Neural progenitor cell (in vitro differentiated cells): ENCODE measurements at regions not wholly inside any gene's neighbourhood (a gene's known extent, or its start where the extent isn't known, plus 50 kb on each side); places are given as distances from the start of the nearest gene placed in this dataset.
"Not testable (repeated sequence)": the region's sequence is repeated elsewhere in the genome, so short reads cannot be mapped to it uniquely, and the experiment has no call there.

Experiments used
- DNase-seq: peaks from one replicate; pipeline ENCODE4 v3.0.0-alpha.2; 2016; ENCODE audit warnings: low spot score
- H2AFZ ChIP-seq: fragments of 200-600 bp; sonication (generic); replicated peaks from 2 replicates; pipeline ENCODE4 v1.6.1; 2016; ENCODE audit warnings: antibody characterized with exemption
- H3F3A ChIP-seq: fragments of 200-600 bp; sonication (generic); 2 replicates; pipeline ENCODE4 v1.6.1; 2016; ENCODE audit warnings: antibody characterized with exemption, low read depth
- H3K27ac ChIP-seq: fragments of 200-600 bp; sonication (generic); 2 replicates; pipeline ENCODE4 v1.5.1; 2016; ENCODE audit warnings: mild to moderate bottlenecking
- H3K27me3 ChIP-seq: fragments of 200-600 bp; sonication (generic); 2 replicates; pipeline ENCODE4 v1.6.1; 2016; ENCODE audit warnings: mild to moderate bottlenecking, moderate library complexity
- H3K36me3 ChIP-seq: fragments of 200-600 bp; sonication (generic); 2 replicates; pipeline ENCODE4 v1.5.1; 2016
- H3K4me1 ChIP-seq: fragments of 200-600 bp; sonication (generic); 2 replicates; pipeline ENCODE4 v1.6.1; 2016; ENCODE audit warnings: mixed run types
- H3K4me2 ChIP-seq: fragments of 200-600 bp; sonication (generic); 2 replicates; pipeline ENCODE4 v1.6.1; 2016
- H3K4me3 ChIP-seq: fragments of 200-600 bp; sonication (generic); 2 replicates; pipeline ENCODE4 v1.5.1; 2016
- H3K79me2 ChIP-seq: fragments of 200-600 bp; sonication (generic); 2 replicates; pipeline ENCODE4 v1.6.1; 2016; ENCODE audit warnings: low read depth
- H3K9ac ChIP-seq: fragments of 200-600 bp; sonication (generic); 2 replicates; pipeline ENCODE4 v1.6.1; 2016
- H3K9me3 ChIP-seq: fragments of 200-600 bp; sonication (generic); 2 replicates; pipeline ENCODE4 v1.5.1; 2016; ENCODE audit warnings: low read depth
- H4K20me1 ChIP-seq: fragments of 200-600 bp; sonication (generic); 2 replicates; pipeline ENCODE4 v1.6.1; 2016; ENCODE audit warnings: low read depth
- H3K27ac Mint-ChIP-seq: 3 replicates; pipeline ENCODE4 v1.8.0; 2021; ENCODE audit warnings: mixed read lengths
- H3K27me3 Mint-ChIP-seq: 2 replicates; pipeline ENCODE4 v1.8.0; 2022; ENCODE audit warnings: low read depth, mild to moderate bottlenecking, inconsistent platforms, moderate library complexity, mixed read lengths; ENCODE audit not compliant: insufficient read depth
- H3K36me3 Mint-ChIP-seq: 3 replicates; pipeline ENCODE4 v1.8.0; 2021; ENCODE audit warnings: mixed read lengths
- H3K4me1 Mint-ChIP-seq: 3 replicates; pipeline ENCODE4 v1.8.0; 2021; ENCODE audit warnings: mixed read lengths
- H3K4me3 Mint-ChIP-seq: 3 replicates; pipeline ENCODE4 v1.8.0; 2021; ENCODE audit warnings: mild to moderate bottlenecking, moderate library complexity, mixed read lengths
- H3K9me3 Mint-ChIP-seq: 3 replicates; pipeline ENCODE4 v1.8.0; 2020; ENCODE audit warnings: mixed read lengths
- EZH2 ChIP-seq: fragments of 200-600 bp; sonication (generic); IDR thresholded peaks from 2 replicates; pipeline ENCODE4 v1.6.1; 2017; ENCODE audit warnings: antibody characterized with exemption, mild to moderate bottlenecking, moderate library complexity
- EZH2phosphoT487 ChIP-seq: fragments of 200-600 bp; sonication (generic); IDR thresholded peaks from 2 replicates; pipeline ENCODE4 v1.6.1; 2017; ENCODE audit warnings: antibody characterized with exemption
- TF ChIP-seq, protein P1 (sequence below): fragments of 200-600 bp; sonication (generic); IDR thresholded peaks from 2 replicates; pipeline ENCODE4 v1.5.1; 2017; ENCODE audit warnings: antibody characterized with exemption, mild to moderate bottlenecking

DNA sequence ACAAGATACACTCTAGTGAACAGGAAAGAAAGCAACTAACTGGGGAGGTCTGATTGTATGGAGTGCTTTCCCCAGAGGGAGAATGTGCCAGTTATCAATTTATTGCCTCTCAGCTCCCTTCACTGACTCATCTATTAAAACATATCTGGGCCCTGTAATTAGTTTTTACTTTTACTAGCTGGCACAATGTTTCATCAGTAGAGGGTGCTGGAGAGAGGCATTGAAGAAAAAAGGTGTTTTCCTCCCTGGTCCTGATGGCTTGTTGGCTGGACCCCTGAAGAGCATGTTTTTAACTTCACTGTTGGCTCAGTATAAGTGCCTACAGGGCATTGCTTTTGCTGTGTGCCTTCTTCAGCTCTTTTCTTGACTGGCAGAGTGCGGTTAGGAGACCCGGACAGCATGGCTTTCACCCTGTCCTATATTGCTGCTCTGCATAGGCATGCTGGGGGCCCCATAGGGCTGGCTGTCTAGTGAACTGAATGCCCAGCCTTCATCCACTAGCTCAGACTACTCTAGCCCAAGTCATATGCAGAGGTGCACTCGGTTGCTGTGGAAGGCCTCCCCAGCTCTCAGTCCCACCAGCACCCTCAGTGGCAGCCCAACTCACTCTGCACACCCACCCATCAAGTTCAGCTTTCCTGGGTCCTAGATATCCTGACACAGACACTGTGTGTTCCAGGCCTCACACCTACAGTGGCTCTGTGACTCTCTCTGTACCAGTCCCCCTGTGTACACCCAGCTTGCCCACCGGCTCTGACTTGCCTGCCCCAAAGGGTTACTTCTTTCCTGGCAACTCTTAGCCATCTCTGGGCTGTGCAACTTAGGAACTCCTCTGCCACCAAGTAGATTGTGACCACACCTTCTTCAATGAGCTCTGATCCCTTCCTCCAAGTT, 62.3 kb upstream of the ACYP2 start:
- Mint-ChIP-seq H3K4me3 (no peak overlapping the region), H3K27me3 (no peaks in the 10 kb centered on the region), H3K4me1 (no peaks in the 10 kb centered on the region), H3K9me3 (peaks cover 3% of the 10 kb centered on the region), H3K27ac (no peak overlapping the region), H3K36me3 (peaks cover 7% of the 10 kb centered on the region)
- Histone ChIP-seq H3K4me2 (no peak overlapping the region), H3K27me3 (no peaks in the 10 kb centered on the region), H3K4me1 (no peaks in the 10 kb centered on the region), H3K27ac (no peak overlapping the region), H4K20me1 (no peaks in the 10 kb centered on the region), H3K9ac (no peak overlapping the region), H3K79me2 (no peaks in the 10 kb centered on the region), H3K36me3 (peaks cover 3% of the 10 kb centered on the region), H3K4me3 (no peak overlapping the region), H2AFZ (no peak overlapping the region), H3K9me3 (no peaks in the 10 kb centered on the region), H3F3A (no peaks in the 10 kb centered on the region)
- no peak for TF ChIP-seq EZH2
- TF ChIP-seq, protein P1, sequence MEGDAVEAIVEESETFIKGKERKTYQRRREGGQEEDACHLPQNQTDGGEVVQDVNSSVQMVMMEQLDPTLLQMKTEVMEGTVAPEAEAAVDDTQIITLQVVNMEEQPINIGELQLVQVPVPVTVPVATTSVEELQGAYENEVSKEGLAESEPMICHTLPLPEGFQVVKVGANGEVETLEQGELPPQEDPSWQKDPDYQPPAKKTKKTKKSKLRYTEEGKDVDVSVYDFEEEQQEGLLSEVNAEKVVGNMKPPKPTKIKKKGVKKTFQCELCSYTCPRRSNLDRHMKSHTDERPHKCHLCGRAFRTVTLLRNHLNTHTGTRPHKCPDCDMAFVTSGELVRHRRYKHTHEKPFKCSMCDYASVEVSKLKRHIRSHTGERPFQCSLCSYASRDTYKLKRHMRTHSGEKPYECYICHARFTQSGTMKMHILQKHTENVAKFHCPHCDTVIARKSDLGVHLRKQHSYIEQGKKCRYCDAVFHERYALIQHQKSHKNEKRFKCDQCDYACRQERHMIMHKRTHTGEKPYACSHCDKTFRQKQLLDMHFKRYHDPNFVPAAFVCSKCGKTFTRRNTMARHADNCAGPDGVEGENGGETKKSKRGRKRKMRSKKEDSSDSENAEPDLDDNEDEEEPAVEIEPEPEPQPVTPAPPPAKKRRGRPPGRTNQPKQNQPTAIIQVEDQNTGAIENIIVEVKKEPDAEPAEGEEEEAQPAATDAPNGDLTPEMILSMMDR = peak; percentile 35
- peak; percentile 15 for DNase-seq

GRCh38 chr2:54050445-54050844, 65.0 kb upstream of the ACYP2 start:
- no peaks in the 10 kb centered on the region for H3K27me3 ChIP-seq
- H3K36me3 ChIP-seq = no peaks in the 10 kb centered on the region
- no peak overlapping the region for H3K4me2 ChIP-seq
- no peaks in the 10 kb centered on the region for H3F3A ChIP-seq
- H3K79me2 ChIP-seq = no peaks in the 10 kb centered on the region
- no peaks in the 10 kb centered on the region for H3K27me3 Mint-ChIP-seq
- H3K4me1 Mint-ChIP-seq = no peaks in the 10 kb centered on the region
- H3K4me3 ChIP-seq = no peak overlapping the region
- no peaks in the 10 kb centered on the region for H3K9me3 Mint-ChIP-seq
- peaks cover 7% of the 10 kb centered on the region for H3K36me3 Mint-ChIP-seq
- no peak overlapping the region for H3K27ac Mint-ChIP-seq
- H3K4me1 ChIP-seq = no peaks in the 10 kb centered on the region
- H3K9ac ChIP-seq = no peak overlapping the region
- TF ChIP-seq EZH2 (no peak), EZH2phosphoT487 (no peak)
- TF ChIP-seq, protein P1 = no peak
- no peaks in the 10 kb centered on the region for H4K20me1 ChIP-seq
- DNase-seq = no peak
- no peak overlapping the region for H3K27ac ChIP-seq
- H3K9me3 ChIP-seq = no peaks in the 10 kb centered on the region
- H2AFZ ChIP-seq = no peak overlapping the region
- H3K4me3 Mint-ChIP-seq = no peak overlapping the region

DNA sequence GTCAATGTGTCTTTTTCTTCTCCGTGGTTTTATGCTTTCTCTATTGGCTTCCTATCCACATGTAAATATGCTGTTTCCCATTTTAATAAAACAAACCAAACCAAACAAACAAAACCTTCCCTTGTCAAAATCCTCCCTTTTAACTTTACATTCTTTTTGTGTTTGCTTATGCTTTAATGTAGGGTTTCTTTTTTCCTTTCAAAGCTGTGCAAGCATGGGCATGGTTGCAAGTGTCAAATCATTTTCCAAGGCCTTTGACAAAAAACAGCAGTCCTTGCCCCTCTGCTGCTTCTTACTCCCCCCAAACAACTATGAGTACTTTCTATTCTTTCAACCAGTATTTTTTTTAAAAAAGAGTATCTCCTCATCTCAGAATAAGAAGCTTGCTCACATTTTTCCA, 66.0 kb upstream of the ACYP2 start:
- H3K4me1 ChIP-seq = no peaks in the 10 kb centered on the region
- no peak overlapping the region for H3K9ac ChIP-seq
- no peaks in the 10 kb centered on the region for H4K20me1 ChIP-seq
- H3K27ac ChIP-seq = no peak overlapping the region
- Mint-ChIP-seq H3K27ac (no peak overlapping the region), H3K36me3 (peaks cover 7% of the 10 kb centered on the region), H3K4me3 (no peak overlapping the region), H3K4me1 (no peaks in the 10 kb centered on the region), H3K27me3 (no peaks in the 10 kb centered on the region), H3K9me3 (peaks cover 6% of the 10 kb centered on the region)
- TF ChIP-seq, protein P1 = no peak
- TF ChIP-seq EZH2 (no peak), EZH2phosphoT487 (no peak)
- no peaks in the 10 kb centered on the region for H3K9me3 ChIP-seq
- DNase-seq = no peak
- H3F3A ChIP-seq = no peaks in the 10 kb centered on the region
- no peak overlapping the region for H3K4me3 ChIP-seq
- H3K4me2 ChIP-seq = no peak overlapping the region
- no peaks in the 10 kb centered on the region for H3K79me2 ChIP-seq
- H3K27me3 ChIP-seq = no peaks in the 10 kb centered on the region
- H2AFZ ChIP-seq = no peak overlapping the region
- H3K36me3 ChIP-seq = no peaks in the 10 kb centered on the region

GRCh38 chr2:54048896-54049295, 66.5 kb upstream of the ACYP2 start:
- H4K20me1 ChIP-seq, H3K27ac Mint-ChIP-seq, H2AFZ ChIP-seq, H3K4me2 ChIP-seq, H3K27me3 Mint-ChIP-seq, H3K4me3 Mint-ChIP-seq, H3K4me1 ChIP-seq, H3K27ac ChIP-seq, H3K36me3 Mint-ChIP-seq, H3K36me3 ChIP-seq, H3K4me3 ChIP-seq, H3K4me1 Mint-ChIP-seq, DNase-seq, H3K79me2 ChIP-seq, H3K9me3 ChIP-seq, H3K9ac ChIP-seq, H3K27me3 ChIP-seq, H3F3A ChIP-seq, H3K9me3 Mint-ChIP-seq: not testable (repeated sequence)
